ENCODE measurements at regions not wholly inside any gene's neighbourhood (a gene's known extent, or its start where the extent isn't known, plus 50 kb on each side); places are given as distances from the start of the nearest gene placed in this dataset.
A peak's percentile ranks its signal among the peaks of the same experiment; 100 is the strongest.

GRCh38 chr2:150075831-150076230 lies 411.6 kb downstream of the RND3 start:
- H2AFZ ChIP-seq (ENCODE audit: low read depth, low read length) = peak overlapping the region; percentile 89
- no peaks in the 10 kb centered on the region for H3K79me2 ChIP-seq (ENCODE audit: control insufficient read depth, insufficient read depth, low read length)
- H3K4me3 ChIP-seq (replicated peaks in 1 of 3; ENCODE audit: insufficient read depth in 1 of 3, low read depth in 1 of 3, low read length in 3 of 3) = no peak overlapping the region
- no peak for FAIRE-seq
- H3K4me1 ChIP-seq (ENCODE audit: control insufficient read depth, extremely low read depth, insufficient read depth, low read length) = peaks cover 21% of the 10 kb centered on the region
- no peaks in the 10 kb centered on the region for H3K9me1 ChIP-seq (replicated peaks; ENCODE audit: control insufficient read depth, extremely low read depth, insufficient read depth, low read length)
- dilution Hi-C loops (cut with MboI; ENCODE audit: extremely low pct_ligation_motif_present, low sequenced_read_pairs) (no loop called here), intact Hi-C loops (cut with micrococcal nuclease) (no loop called here)
- H3K27me3 ChIP-seq (ENCODE audit: control insufficient read depth in 2 of 2, insufficient read depth in 2 of 2, low read length in 2 of 2) = no peaks in the 10 kb centered on the region
- no peak for TF ChIP-seq MAX (IDR thresholded peaks at IDR 0.05; ENCODE audit: insufficient read depth, insufficient read length)
- TF ChIP-seq EZH2 (IDR thresholded peaks at IDR 0.05; ENCODE audit: borderline replicate concordance, low read depth, low read length, severe bottlenecking) = no peak
- TF ChIP-seq, protein P1, sequence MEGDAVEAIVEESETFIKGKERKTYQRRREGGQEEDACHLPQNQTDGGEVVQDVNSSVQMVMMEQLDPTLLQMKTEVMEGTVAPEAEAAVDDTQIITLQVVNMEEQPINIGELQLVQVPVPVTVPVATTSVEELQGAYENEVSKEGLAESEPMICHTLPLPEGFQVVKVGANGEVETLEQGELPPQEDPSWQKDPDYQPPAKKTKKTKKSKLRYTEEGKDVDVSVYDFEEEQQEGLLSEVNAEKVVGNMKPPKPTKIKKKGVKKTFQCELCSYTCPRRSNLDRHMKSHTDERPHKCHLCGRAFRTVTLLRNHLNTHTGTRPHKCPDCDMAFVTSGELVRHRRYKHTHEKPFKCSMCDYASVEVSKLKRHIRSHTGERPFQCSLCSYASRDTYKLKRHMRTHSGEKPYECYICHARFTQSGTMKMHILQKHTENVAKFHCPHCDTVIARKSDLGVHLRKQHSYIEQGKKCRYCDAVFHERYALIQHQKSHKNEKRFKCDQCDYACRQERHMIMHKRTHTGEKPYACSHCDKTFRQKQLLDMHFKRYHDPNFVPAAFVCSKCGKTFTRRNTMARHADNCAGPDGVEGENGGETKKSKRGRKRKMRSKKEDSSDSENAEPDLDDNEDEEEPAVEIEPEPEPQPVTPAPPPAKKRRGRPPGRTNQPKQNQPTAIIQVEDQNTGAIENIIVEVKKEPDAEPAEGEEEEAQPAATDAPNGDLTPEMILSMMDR (IDR thresholded peaks at IDR 0.05; ENCODE audit: extremely low read depth in 1 of 2, insufficient read depth in 1 of 2, low read depth in 1 of 2, low read length in 2 of 2) = no peak
- TF ChIP-seq POLR2AphosphoS5 (IDR thresholded peaks at IDR 0.05; ENCODE audit: insufficient read depth, low read depth, low read length) = peak; percentile 22
- TF ChIP-seq MYC (IDR thresholded peaks at IDR 0.05; ENCODE audit: low read depth, low read length) = no peak
- TF ChIP-seq GATA2 (IDR thresholded peaks at IDR 0.05; ENCODE audit: insufficient read depth, insufficient read length, low read depth, low read length) = peak; percentile 47
- peak; percentile 77 for TF ChIP-seq FOS (IDR thresholded peaks at IDR 0.05; ENCODE audit: borderline replicate concordance, insufficient read depth, low read length)
- TF ChIP-seq JUN (IDR thresholded peaks at IDR 0.05; ENCODE audit: borderline replicate concordance, insufficient read depth, insufficient read length, low read depth) = no peak
- TF ChIP-seq POLR2A (IDR thresholded peaks at IDR 0.05; ENCODE audit: low read depth, low read length) = no peak
- POLR2A ChIA-PET = no interaction called here
- H3K27ac ChIP-seq (ENCODE audit: insufficient read depth, low read depth, low read length) = peak overlapping the region; percentile 70
- no peaks in the 10 kb centered on the region for H4K20me1 ChIP-seq (replicated peaks; ENCODE audit: control insufficient read depth, extremely low read depth, insufficient read depth, low read length)
- H3K9ac ChIP-seq (replicated peaks; ENCODE audit: extremely low read depth, insufficient read depth, low read length) = peak overlapping the region; percentile 47
- DNase-seq (ENCODE audit: low read depth, low spot score) = peak; percentile 46
- no peaks in the 10 kb centered on the region for H3K36me3 ChIP-seq (ENCODE audit: control insufficient read depth in 2 of 2, extremely low read depth in 1 of 2, insufficient read depth in 2 of 2, low read length in 2 of 2)
- no TSS peak for BruUV-seq (replicated peaks)
- H3K9me3 ChIP-seq (replicated peaks; ENCODE audit: control insufficient read depth, insufficient read depth, low read length) = no peaks in the 10 kb centered on the region
- CTCF ChIA-PET = interaction anchor here (0.6 to 1.7 kb wide), 4 partner anchors 8 to 276 kb away, joined by 3 to 4 read pairs (median 3); no protein-coding TSS in a partner anchor
- H3K4me2 ChIP-seq (ENCODE audit: insufficient read depth, low read length) = peak overlapping the region; percentile 31
